GM18873 (cell line): ENCODE measurements at regions not wholly inside any gene's neighbourhood (a gene's known extent, or its start where the extent isn't known, plus 50 kb on each side); places are given as distances from the start of the nearest gene placed in this dataset.

Source experiments
- ATAC-seq: cut with Tn5 transposase; IDR thresholded peaks from one replicate; pipeline ENCODE4 v1.9.1; 2021; ENCODE audit warnings: mild to moderate bottlenecking, moderate library complexity, moderate number of reproducible peaks; ENCODE audit not compliant: unreplicated experiment, low FRiP score

GRCh38 chr1:56237491-56238064 is 341.8 kb downstream of the PLPP3 start:
- ATAC-seq, result no peak

GRCh38 chr1:56236688-56237087 is 342.7 kb downstream of the PLPP3 start:
- ATAC-seq, result no peak

GRCh38 chr1:56235909-56236510 is 343.4 kb downstream of the PLPP3 start:
- no peak for ATAC-seq

- ATAC-seq, result no peak
Observed at GRCh38 chr1:56229186-56229585, 350.2 kb downstream of the PLPP3 start.

- ATAC-seq, result no peak
Observed at GRCh38 chr1:56227886-56228285, 351.5 kb downstream of the PLPP3 start.

- no peak for ATAC-seq
Observed at GRCh38 chr1:56227401-56227800, 352.0 kb downstream of the PLPP3 start.

GRCh38 chr1:56225964-56226815 is 353.2 kb downstream of the PLPP3 start:
- ATAC-seq, result no peak

- ATAC-seq, result no peak
Observed at GRCh38 chr1:56223968-56224367, 355.4 kb downstream of the PLPP3 start.

- no peak for ATAC-seq
Observed at GRCh38 chr1:56222914-56223540, 356.3 kb downstream of the PLPP3 start.

- no peak for ATAC-seq
Observed at GRCh38 chr1:56220021-56220420, 359.3 kb downstream of the PLPP3 start.

GRCh38 chr1:56218023-56218422 is 361.3 kb downstream of the PLPP3 start:
- no peak for ATAC-seq

- no peak for ATAC-seq
Observed at GRCh38 chr1:56216218-56216617, 363.1 kb downstream of the PLPP3 start.

- no peak for ATAC-seq
Observed at GRCh38 chr1:56215771-56216170, 363.6 kb downstream of the PLPP3 start.

GRCh38 chr1:56215086-56215485 is 364.3 kb downstream of the PLPP3 start:
- ATAC-seq, result no peak

- ATAC-seq, result no peak
Observed at GRCh38 chr1:56213068-56213467, 366.3 kb downstream of the PLPP3 start.

- ATAC-seq, result no peak
Observed at GRCh38 chr1:56212143-56212542, 367.2 kb downstream of the PLPP3 start.

- ATAC-seq, result no peak
Observed at GRCh38 chr1:56206391-56206790, 373.0 kb downstream of the PLPP3 start.

GRCh38 chr1:56204206-56204605 is 375.2 kb downstream of the PLPP3 start:
- ATAC-seq, result no peak

- ATAC-seq, result no peak
Observed at GRCh38 chr1:56202796-56203492, 376.4 kb downstream of the PLPP3 start.

- ATAC-seq, result no peak
Observed at GRCh38 chr1:56202186-56202585, 377.2 kb downstream of the PLPP3 start.

GRCh38 chr1:56200896-56201295 is 378.5 kb downstream of the PLPP3 start:
- no peak for ATAC-seq
